Suprapubic skin (tissue), 4 donors: ENCODE measurements at regions not wholly inside any gene's neighbourhood (a gene's known extent, or its start where the extent isn't known, plus 50 kb on each side); places are given as distances from the start of the nearest gene placed in this dataset.

Source experiments
- DNase-seq, 2 donors: peaks; one replicate each; pipeline ENCODE4 v3.0.0-alpha.2; 2019; ENCODE audit warnings: low spot score in 2 of 2
- H3K27ac ChIP-seq: fragments of 200-600 bp; sonication (generic); one replicate; pipeline ENCODE4 v1.5.1; 2019
- H3K27me3 ChIP-seq: fragments of 200-600 bp; sonication (generic); one replicate; pipeline ENCODE4 v1.5.1; 2019
- H3K36me3 ChIP-seq: fragments of 200-600 bp; sonication (generic); one replicate; pipeline ENCODE4 v1.5.1; 2019
- H3K4me1 ChIP-seq: fragments of 200-600 bp; sonication (generic); one replicate; pipeline ENCODE4 v1.5.1; 2019
- H3K4me3 ChIP-seq: fragments of 200-600 bp; sonication (generic); one replicate; pipeline ENCODE4 v1.5.1; 2019; ENCODE audit warnings: mild to moderate bottlenecking
- H3K9me3 ChIP-seq: fragments of 200-600 bp; sonication (generic); one replicate; pipeline ENCODE4 v1.5.1; 2019
- EP300 ChIP-seq: sonication (generic); formaldehyde crosslinking; IDR thresholded peaks from one replicate; pipeline ENCODE4 v1.6.1; 2017; ENCODE audit warnings: antibody characterized with exemption
- POLR2A ChIP-seq, 2 donors: fragments of 450-650 bp; IDR thresholded peaks; one replicate each; pipeline ENCODE4 v1.6.1; 2017; ENCODE audit warnings: antibody characterized with exemption in 2 of 2, mild to moderate bottlenecking in 2 of 2, moderate library complexity in 2 of 2
- POLR2AphosphoS5 ChIP-seq, 3 donors: sonication (generic); formaldehyde crosslinking; IDR thresholded peaks; one replicate each; pipeline ENCODE4 v1.6.1; 2017; ENCODE audit warnings: antibody characterized with exemption in 3 of 3
- WGBS: methylation state at CpG from one replicate; pipeline ENCODE4 v1.1.5; 2018; 5-methylcytosine and 5-hydroxymethylcytosine counted together
- TF ChIP-seq, protein P1 (sequence below), 2 donors: fragments of 200-600 bp in 1 of 2; fragments of 450-650 bp in 1 of 2; sonication (generic) in 1 of 2; IDR thresholded peaks; one replicate each; pipeline ENCODE4 v1.5.1; 2016 to 2019; ENCODE audit warnings: antibody characterized with exemption in 2 of 2, mild to moderate bottlenecking in 1 of 2, moderate library complexity in 1 of 2

DNA sequence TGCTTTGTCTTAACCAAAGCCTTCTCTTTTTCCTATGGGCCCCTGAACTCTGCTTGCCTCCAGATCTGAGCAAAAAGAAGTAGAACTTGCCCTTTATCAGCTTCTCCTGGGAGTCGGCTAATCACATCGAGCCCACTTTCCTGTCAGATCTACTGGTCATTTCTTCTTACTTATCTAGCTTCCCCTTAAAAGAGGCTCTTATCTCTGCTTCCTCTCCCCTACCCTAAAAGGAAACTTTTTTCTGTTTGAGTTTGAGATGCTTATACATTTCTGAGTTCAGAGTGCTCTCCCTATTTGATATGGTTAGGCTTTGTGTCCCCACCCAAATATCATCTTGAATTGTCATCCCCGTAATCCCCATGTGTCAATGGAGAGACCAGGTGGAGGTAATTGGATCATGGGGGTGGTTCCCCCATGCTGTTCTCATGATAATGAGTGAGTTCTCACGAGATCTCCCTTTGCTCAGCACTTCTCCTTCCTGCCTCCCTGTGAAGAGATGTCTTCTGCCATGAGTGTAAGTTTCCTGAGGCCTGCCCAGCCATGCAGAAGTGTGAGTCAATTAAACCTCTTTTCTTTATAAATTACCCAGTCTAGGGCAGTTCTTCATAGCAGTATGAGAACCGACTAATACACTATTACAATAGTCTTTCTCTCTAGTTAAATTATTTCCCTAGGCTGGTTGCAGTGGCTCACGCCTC, 114.7 kb upstream of the AMN1 start:
- H3K9me3 ChIP-seq: peaks cover 6% of the 10 kb centered on the region
- no peak for DNase-seq
- no peaks in the 10 kb centered on the region for H3K27me3 ChIP-seq
- H3K36me3 ChIP-seq: no peaks in the 10 kb centered on the region
- 84% methylated on average over 6 of the region's 6 CpGs for WGBS
- H3K4me1 ChIP-seq: no peaks in the 10 kb centered on the region
- H3K4me3 ChIP-seq: no peak overlapping the region
- TF ChIP-seq, protein P1, sequence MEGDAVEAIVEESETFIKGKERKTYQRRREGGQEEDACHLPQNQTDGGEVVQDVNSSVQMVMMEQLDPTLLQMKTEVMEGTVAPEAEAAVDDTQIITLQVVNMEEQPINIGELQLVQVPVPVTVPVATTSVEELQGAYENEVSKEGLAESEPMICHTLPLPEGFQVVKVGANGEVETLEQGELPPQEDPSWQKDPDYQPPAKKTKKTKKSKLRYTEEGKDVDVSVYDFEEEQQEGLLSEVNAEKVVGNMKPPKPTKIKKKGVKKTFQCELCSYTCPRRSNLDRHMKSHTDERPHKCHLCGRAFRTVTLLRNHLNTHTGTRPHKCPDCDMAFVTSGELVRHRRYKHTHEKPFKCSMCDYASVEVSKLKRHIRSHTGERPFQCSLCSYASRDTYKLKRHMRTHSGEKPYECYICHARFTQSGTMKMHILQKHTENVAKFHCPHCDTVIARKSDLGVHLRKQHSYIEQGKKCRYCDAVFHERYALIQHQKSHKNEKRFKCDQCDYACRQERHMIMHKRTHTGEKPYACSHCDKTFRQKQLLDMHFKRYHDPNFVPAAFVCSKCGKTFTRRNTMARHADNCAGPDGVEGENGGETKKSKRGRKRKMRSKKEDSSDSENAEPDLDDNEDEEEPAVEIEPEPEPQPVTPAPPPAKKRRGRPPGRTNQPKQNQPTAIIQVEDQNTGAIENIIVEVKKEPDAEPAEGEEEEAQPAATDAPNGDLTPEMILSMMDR (IDR thresholded peaks at IDR 0.05): no peak
- no peak for TF ChIP-seq POLR2A (IDR thresholded peaks at IDR 0.05)
- no peak for TF ChIP-seq EP300
- TF ChIP-seq POLR2AphosphoS5 (IDR thresholded peaks at IDR 0.05): no peak
- H3K27ac ChIP-seq: no peak overlapping the region

DNA sequence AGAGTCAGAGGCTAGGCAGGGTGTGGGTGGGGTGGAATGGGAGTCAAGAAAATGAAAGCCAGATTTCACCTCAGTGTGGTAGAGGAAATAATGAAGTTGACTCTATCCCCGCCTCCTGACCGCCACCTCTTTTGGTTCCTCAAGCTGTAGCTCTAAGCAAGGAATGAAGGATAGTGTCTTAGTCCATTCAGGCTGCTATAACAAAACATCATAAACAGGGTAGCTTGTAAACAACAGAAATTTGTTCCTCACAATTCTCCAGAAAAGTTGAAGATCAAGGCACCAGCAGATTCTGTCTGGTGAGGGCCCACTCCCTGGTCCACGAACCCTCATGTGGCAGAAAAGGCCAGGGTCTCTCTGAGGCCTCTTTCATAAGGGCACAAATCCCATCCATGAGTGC, 109.1 kb upstream of the AMN1 start:
- Histone ChIP-seq H3K4me3 (no peak overlapping the region), H3K36me3 (no peaks in the 10 kb centered on the region), H3K27me3 (no peaks in the 10 kb centered on the region), H3K4me1 (no peaks in the 10 kb centered on the region), H3K9me3 (peaks cover 3% of the 10 kb centered on the region), H3K27ac (no peak overlapping the region)
- TF ChIP-seq, protein P1 (IDR thresholded peaks at IDR 0.05): no peak
- TF ChIP-seq EP300: no peak
- no peak for TF ChIP-seq POLR2A (IDR thresholded peaks at IDR 0.05)
- TF ChIP-seq POLR2AphosphoS5 (IDR thresholded peaks at IDR 0.05): no peak
- DNase-seq: no peak
- 94% methylated on average over 3 of the region's 3 CpGs for WGBS

DNA sequence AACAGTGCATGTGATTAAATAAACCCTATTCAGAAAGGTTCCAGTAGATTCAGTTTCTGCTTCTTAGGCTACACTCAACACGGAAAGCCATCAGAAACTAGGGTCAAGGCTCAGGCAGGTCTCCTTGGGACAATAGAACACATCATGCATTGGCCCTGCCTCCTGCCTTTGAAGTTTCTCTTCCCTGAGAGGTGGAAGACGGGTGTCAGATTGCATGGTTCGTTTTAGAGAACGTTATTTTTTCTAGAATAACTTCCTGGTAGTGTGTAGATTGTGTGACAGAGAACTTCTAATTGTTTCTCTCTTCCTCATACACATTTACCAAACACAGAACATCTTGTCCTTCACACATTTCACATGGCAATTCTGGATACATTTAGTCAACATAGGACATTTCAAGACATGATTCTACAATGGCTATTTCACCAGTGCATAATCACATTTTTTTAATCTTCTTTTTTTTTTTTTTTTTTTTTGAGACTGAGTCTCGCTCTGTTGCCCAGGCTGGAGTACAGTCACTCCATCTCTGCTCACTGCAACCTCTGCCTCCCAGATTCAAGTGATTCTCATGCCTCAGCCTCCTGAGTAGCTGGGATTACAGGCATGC, 106.6 kb upstream of the AMN1 start:
- Histone ChIP-seq H3K36me3 (no peaks in the 10 kb centered on the region), H3K4me3 (no peak overlapping the region), H3K9me3 (peaks cover 3% of the 10 kb centered on the region), H3K27me3 (no peaks in the 10 kb centered on the region), H3K27ac (no peak overlapping the region), H3K4me1 (no peaks in the 10 kb centered on the region)
- WGBS: 69% methylated on average over 5 of the region's 5 CpGs
- no peak for TF ChIP-seq EP300
- TF ChIP-seq POLR2A (IDR thresholded peaks at IDR 0.05): no peak
- TF ChIP-seq POLR2AphosphoS5 (IDR thresholded peaks at IDR 0.05): no peak
- TF ChIP-seq, protein P1 (IDR thresholded peaks at IDR 0.05): no peak
- DNase-seq: no peak

DNA sequence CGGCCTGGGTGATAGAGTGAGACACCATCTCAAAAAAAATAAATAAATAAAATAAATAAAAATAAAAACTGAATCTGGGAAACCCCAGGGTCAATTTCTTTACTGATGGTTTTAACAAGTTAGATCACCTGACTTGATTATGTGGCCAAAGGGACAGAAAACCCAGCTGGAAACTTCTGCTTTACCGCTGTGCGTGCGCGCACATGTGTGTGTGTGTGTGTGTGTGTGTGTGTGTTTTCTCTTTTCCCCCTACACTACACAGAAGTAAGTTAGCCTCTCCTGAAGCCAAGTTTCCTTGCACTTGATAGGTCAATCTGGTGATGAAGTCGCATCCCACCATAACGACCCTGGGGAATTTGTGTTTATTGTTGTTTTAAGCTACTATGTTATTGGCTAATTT, 105.3 kb upstream of the AMN1 start:
- Histone ChIP-seq H3K9me3 (peaks cover 3% of the 10 kb centered on the region), H3K36me3 (no peaks in the 10 kb centered on the region), H3K27ac (no peak overlapping the region), H3K4me3 (no peak overlapping the region), H3K27me3 (no peaks in the 10 kb centered on the region), H3K4me1 (no peaks in the 10 kb centered on the region)
- no peak for DNase-seq
- TF ChIP-seq, protein P1 (IDR thresholded peaks at IDR 0.05): no peak
- TF ChIP-seq POLR2A (IDR thresholded peaks at IDR 0.05): no peak
- no peak for TF ChIP-seq POLR2AphosphoS5 (IDR thresholded peaks at IDR 0.05)
- TF ChIP-seq EP300: no peak
- 92% methylated on average over 7 of the region's 7 CpGs for WGBS
